ENCODE measurements at regions not wholly inside any gene's neighbourhood (a gene's known extent, or its start where the extent isn't known, plus 50 kb on each side); places are given as distances from the start of the nearest gene placed in this dataset.

DNA sequence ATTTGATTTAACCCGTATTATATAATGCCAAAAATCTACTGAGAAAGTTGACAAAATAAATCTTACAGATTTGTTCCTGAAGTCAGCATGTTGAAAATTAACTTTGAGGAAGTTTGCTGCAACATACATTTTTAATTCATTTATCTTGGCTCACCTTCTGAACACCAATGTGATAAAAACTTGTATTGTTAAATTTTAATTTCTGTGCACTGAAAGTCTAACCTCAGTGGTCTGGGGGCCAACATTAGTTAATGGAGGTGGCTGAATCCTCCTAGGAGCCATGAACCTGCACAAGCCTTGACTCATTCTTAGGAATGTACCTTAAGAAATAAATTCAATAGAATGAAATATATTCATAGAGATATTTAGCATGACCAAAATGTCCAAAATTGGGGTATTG, 95.3 kb downstream of the ADSS2 start:
- DNase-seq (no peak), ATAC-seq (ENCODE audit: insufficient read depth, low FRiP score) (no peak)
- Histone ChIP-seq H3K36me3 (ENCODE audit: control insufficient read depth in 4 of 4, insufficient read depth in 4 of 4, low read length in 4 of 4) (no peaks in the 10 kb centered on the region), H3K27me3 (ENCODE audit: control insufficient read depth in 3 of 3, insufficient read depth in 3 of 3, low read length in 2 of 3) (no peaks in the 10 kb centered on the region), H3K4me3 (no peak overlapping the region), H3K4me1 (ENCODE audit: control insufficient read depth in 5 of 5, insufficient read depth in 5 of 5, low read length in 5 of 5) (peaks cover 0 to 1% (median 0%) of the 10 kb centered on the region in 5 donors), H3K9me3 (ENCODE audit: control insufficient read depth in 4 of 4, insufficient read depth in 3 of 4, low read length in 3 of 4) (no peaks in the 10 kb centered on the region), H3K9ac (ENCODE audit: insufficient read depth in 1 of 2, low read length in 2 of 2) (no peak overlapping the region), H3K27ac (ENCODE audit: low read depth in 1 of 2, low read length in 1 of 2) (no peak overlapping the region)
- 86 to 89% methylated on average over 1 of the region's 1 CpG for WGBS, 2 donors
- TF ChIP-seq, protein P1, sequence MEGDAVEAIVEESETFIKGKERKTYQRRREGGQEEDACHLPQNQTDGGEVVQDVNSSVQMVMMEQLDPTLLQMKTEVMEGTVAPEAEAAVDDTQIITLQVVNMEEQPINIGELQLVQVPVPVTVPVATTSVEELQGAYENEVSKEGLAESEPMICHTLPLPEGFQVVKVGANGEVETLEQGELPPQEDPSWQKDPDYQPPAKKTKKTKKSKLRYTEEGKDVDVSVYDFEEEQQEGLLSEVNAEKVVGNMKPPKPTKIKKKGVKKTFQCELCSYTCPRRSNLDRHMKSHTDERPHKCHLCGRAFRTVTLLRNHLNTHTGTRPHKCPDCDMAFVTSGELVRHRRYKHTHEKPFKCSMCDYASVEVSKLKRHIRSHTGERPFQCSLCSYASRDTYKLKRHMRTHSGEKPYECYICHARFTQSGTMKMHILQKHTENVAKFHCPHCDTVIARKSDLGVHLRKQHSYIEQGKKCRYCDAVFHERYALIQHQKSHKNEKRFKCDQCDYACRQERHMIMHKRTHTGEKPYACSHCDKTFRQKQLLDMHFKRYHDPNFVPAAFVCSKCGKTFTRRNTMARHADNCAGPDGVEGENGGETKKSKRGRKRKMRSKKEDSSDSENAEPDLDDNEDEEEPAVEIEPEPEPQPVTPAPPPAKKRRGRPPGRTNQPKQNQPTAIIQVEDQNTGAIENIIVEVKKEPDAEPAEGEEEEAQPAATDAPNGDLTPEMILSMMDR (IDR thresholded peaks at IDR 0.05; ENCODE audit: control extremely low read depth, extremely low read depth), result no peak

Data from lung (tissue), 11 donors.